ENCODE measurements at regions not wholly inside any gene's neighbourhood (a gene's known extent, or its start where the extent isn't known, plus 50 kb on each side); places are given as distances from the start of the nearest gene placed in this dataset.

DNA sequence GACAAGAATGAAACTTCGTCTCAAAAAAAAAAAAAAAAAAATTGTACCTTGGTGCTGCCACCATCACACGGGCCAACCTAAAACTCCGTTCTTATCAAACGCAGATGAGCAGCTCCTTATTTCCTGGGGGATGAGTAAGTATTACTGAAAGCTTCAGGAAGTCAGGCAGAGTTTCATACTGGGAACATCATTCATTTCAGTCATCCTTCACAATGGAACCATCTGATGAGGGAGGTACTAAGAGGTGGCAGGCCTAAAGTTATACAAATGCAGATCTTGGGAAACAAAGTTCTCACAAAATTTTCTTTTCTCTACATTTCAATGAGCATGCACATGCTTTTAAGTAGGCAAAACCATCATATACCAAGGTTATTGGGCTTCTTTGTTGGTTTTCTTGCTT lies 636.0 kb upstream of the LMCD1 start:
- TF ChIP-seq, protein P1, sequence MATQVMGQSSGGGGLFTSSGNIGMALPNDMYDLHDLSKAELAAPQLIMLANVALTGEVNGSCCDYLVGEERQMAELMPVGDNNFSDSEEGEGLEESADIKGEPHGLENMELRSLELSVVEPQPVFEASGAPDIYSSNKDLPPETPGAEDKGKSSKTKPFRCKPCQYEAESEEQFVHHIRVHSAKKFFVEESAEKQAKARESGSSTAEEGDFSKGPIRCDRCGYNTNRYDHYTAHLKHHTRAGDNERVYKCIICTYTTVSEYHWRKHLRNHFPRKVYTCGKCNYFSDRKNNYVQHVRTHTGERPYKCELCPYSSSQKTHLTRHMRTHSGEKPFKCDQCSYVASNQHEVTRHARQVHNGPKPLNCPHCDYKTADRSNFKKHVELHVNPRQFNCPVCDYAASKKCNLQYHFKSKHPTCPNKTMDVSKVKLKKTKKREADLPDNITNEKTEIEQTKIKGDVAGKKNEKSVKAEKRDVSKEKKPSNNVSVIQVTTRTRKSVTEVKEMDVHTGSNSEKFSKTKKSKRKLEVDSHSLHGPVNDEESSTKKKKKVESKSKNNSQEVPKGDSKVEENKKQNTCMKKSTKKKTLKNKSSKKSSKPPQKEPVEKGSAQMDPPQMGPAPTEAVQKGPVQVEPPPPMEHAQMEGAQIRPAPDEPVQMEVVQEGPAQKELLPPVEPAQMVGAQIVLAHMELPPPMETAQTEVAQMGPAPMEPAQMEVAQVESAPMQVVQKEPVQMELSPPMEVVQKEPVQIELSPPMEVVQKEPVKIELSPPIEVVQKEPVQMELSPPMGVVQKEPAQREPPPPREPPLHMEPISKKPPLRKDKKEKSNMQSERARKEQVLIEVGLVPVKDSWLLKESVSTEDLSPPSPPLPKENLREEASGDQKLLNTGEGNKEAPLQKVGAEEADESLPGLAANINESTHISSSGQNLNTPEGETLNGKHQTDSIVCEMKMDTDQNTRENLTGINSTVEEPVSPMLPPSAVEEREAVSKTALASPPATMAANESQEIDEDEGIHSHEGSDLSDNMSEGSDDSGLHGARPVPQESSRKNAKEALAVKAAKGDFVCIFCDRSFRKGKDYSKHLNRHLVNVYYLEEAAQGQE (IDR thresholded peaks at IDR 0.05; ENCODE audit: low read depth, low read length) = no peak
- TF ChIP-seq EZH2 (IDR thresholded peaks at IDR 0.05; ENCODE audit: borderline replicate concordance, control insufficient read depth, low read depth, low read length) = no peak
- TF ChIP-seq, protein P2, sequence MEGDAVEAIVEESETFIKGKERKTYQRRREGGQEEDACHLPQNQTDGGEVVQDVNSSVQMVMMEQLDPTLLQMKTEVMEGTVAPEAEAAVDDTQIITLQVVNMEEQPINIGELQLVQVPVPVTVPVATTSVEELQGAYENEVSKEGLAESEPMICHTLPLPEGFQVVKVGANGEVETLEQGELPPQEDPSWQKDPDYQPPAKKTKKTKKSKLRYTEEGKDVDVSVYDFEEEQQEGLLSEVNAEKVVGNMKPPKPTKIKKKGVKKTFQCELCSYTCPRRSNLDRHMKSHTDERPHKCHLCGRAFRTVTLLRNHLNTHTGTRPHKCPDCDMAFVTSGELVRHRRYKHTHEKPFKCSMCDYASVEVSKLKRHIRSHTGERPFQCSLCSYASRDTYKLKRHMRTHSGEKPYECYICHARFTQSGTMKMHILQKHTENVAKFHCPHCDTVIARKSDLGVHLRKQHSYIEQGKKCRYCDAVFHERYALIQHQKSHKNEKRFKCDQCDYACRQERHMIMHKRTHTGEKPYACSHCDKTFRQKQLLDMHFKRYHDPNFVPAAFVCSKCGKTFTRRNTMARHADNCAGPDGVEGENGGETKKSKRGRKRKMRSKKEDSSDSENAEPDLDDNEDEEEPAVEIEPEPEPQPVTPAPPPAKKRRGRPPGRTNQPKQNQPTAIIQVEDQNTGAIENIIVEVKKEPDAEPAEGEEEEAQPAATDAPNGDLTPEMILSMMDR (IDR thresholded peaks at IDR 0.05 in 2 of 3, conservative IDR thresholded peaks at IDR 0.05 in 1 of 3; ENCODE audit: control insufficient read depth in 2 of 3, extremely low read depth in 1 of 3, insufficient read depth in 1 of 3, low read depth in 3 of 3, low read length in 3 of 3) = no peak
- TF ChIP-seq BCL11A (IDR thresholded peaks at IDR 0.05; ENCODE audit: low read depth, low read length) = no peak
